HepG2 (cell line): ENCODE measurements at regions not wholly inside any gene's neighbourhood (a gene's known extent, or its start where the extent isn't known, plus 50 kb on each side); places are given as distances from the start of the nearest gene placed in this dataset.

Experiments
- CHD4 ChIP-seq: fragments of 200-600 bp; sonication (generic); IDR thresholded peaks from 2 replicates; pipeline ENCODE4 v1.7.0; 2017; ENCODE audit warnings: mild to moderate bottlenecking, low read length, borderline replicate concordance
- FOXJ3 ChIP-seq: sonication (generic); formaldehyde crosslinking; IDR thresholded peaks from 2 replicates; pipeline ENCODE4 v1.4.0; 2020; ENCODE audit warnings: missing genetic modification reagents, mild to moderate bottlenecking, borderline replicate concordance
- HCFC1 ChIP-seq: fragments of 150-350 bp; IDR thresholded peaks from 2 replicates; pipeline ENCODE4 v1.6.1; 2014; ENCODE audit warnings: low read depth, low read length
- MAZ ChIP-seq, 2 experiments: sonication (generic) in 1 of 2; formaldehyde crosslinking in 1 of 2; IDR thresholded peaks; 2 replicates each; pipeline versions ENCODE4 v1.5.0 to v1.6.1; 2012 to 2020; ENCODE audit warnings: low read depth in 2 of 2, mild to moderate bottlenecking in 2 of 2, borderline replicate concordance in 1 of 2, improper control_type of control experiment in 1 of 2, low read length in 1 of 2, missing genetic modification reagents in 1 of 2, moderate library complexity in 1 of 2
- POLR2A ChIP-seq, 2 experiments: IDR thresholded peaks; 2 replicates each; pipeline ENCODE4 v1.6.1; 2011; ENCODE audit warnings: low read depth in 2 of 2, low read length in 2 of 2, mild to moderate bottlenecking in 1 of 2, moderate library complexity in 1 of 2; ENCODE audit not compliant: insufficient read depth in 1 of 2
- SNAI1 ChIP-seq: sonication (generic); formaldehyde crosslinking; IDR thresholded peaks from 2 replicates; pipeline ENCODE4 v1.5.0; 2020; ENCODE audit warnings: mild to moderate bottlenecking, missing genetic modification reagents, borderline replicate concordance
- SP1 ChIP-seq, 2 experiments: fragments of 450-650 bp in 1 of 2; sonication (generic) in 1 of 2; formaldehyde crosslinking in 1 of 2; IDR thresholded peaks; 2 replicates each; pipeline versions ENCODE4 v1.4.0 to v1.6.1; 2016 to 2020; ENCODE audit warnings: missing genetic modification reagents in 1 of 2
- ZNF549 ChIP-seq: sonication (generic); formaldehyde crosslinking; IDR thresholded peaks from 2 replicates; pipeline ENCODE4 v1.5.0; 2020; ENCODE audit warnings: missing genetic modification reagents
- TF ChIP-seq, protein P1 (sequence below): sonication (generic); formaldehyde crosslinking; IDR thresholded peaks from 2 replicates; pipeline ENCODE4 v1.5.0; 2020; ENCODE audit warnings: mild to moderate bottlenecking, missing genetic modification reagents, moderate library complexity

DNA sequence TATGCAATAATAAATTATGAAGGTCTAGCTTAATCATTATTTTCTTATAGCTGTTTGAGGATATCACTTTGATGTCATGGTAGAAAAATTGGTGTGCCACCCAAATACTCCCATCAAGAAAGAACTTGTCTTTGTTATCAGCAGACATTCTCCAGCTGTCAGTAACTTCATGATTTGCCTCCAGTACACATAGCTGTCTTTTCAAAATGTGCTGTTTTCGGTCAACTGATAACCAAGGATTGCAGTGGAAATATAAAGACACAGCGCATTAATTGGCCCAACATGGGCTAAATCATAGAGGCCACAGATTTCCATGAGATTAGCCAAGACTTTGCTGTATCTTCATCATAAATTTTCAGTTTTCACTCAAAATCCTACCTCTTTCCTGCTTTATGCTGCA is 993.5 kb upstream of the SEMA6A start:
- no peak for TF ChIP-seq ZNF549
- no peak for TF ChIP-seq HCFC1
- no peak for TF ChIP-seq FOXJ3 (CRISPR knock-in tag)
- TF ChIP-seq SNAI1, result no peak
- no peak for TF ChIP-seq SP1 (IDR thresholded peaks at IDR 0.05)
- no peak for TF ChIP-seq SP1 (CRISPR knock-in tag; IDR thresholded peaks at IDR 0.05)
- TF ChIP-seq, protein P1, sequence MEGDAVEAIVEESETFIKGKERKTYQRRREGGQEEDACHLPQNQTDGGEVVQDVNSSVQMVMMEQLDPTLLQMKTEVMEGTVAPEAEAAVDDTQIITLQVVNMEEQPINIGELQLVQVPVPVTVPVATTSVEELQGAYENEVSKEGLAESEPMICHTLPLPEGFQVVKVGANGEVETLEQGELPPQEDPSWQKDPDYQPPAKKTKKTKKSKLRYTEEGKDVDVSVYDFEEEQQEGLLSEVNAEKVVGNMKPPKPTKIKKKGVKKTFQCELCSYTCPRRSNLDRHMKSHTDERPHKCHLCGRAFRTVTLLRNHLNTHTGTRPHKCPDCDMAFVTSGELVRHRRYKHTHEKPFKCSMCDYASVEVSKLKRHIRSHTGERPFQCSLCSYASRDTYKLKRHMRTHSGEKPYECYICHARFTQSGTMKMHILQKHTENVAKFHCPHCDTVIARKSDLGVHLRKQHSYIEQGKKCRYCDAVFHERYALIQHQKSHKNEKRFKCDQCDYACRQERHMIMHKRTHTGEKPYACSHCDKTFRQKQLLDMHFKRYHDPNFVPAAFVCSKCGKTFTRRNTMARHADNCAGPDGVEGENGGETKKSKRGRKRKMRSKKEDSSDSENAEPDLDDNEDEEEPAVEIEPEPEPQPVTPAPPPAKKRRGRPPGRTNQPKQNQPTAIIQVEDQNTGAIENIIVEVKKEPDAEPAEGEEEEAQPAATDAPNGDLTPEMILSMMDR (CRISPR knock-in tag), result no peak
- TF ChIP-seq CHD4, result no peak
- no peak for TF ChIP-seq MAZ (IDR thresholded peaks at IDR 0.05; ENCODE audit: borderline replicate concordance, low read depth, low read length)
- no peak for TF ChIP-seq MAZ (CRISPR knock-in tag; IDR thresholded peaks at IDR 0.05; ENCODE audit: low read depth)
- TF ChIP-seq POLR2A (IDR thresholded peaks at IDR 0.05; ENCODE audit: insufficient read depth in 1 of 2, low read depth in 2 of 2, low read length in 2 of 2), result no peak
